ENCODE measurements at regions not wholly inside any gene's neighbourhood (a gene's known extent, or its start where the extent isn't known, plus 50 kb on each side); places are given as distances from the start of the nearest gene placed in this dataset.

DNA sequence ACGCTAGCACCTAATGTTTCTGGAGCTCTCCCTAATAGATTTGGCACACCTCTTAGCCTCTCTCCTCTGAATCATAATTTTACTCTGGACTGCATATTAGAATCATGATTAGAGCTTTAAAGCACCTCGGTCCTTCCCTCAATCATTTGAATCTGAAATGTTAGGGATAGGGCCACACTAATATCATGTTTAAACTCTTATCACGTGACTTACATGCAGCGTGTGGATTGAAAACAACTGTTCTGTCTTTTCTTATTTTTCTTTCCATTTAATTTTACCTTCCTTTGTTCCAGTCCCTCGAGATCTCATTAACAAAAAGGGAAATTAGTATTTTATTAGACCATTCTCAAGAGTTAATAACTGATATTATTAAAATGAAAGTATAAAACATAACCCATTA, 762.5 kb upstream of the FLRT2 start:
- TF ChIP-seq CTCF (IDR thresholded peaks at IDR 0.05) = no peak
- TF ChIP-seq POLR2A (IDR thresholded peaks at IDR 0.05) = no peak

All from ovary (tissue), 3 donors.